GM23338 (cell line): ENCODE measurements at regions not wholly inside any gene's neighbourhood (a gene's known extent, or its start where the extent isn't known, plus 50 kb on each side); places are given as distances from the start of the nearest gene placed in this dataset.

ENCODE experiments used
- ATAC-seq: fragments of 200-7000 bp; cut with Tn5 transposase; 3 replicates; pipeline ENCODE4 v1.9.1; 2020
- DNase-seq: peaks from one replicate; pipeline ENCODE4 v3.0.0-alpha.2; 2015; ENCODE audit warnings: low spot score
- H2AFZ ChIP-seq: fragments of 200-600 bp; sonication (generic); 2 replicates; pipeline ENCODE4 v1.8.0; 2016; ENCODE audit warnings: antibody characterized with exemption, mild to moderate bottlenecking, moderate library complexity
- H3F3A ChIP-seq: fragments of 200-600 bp; sonication (generic); replicated peaks from 2 replicates; pipeline ENCODE4 v1.8.0; 2017; ENCODE audit warnings: antibody characterized with exemption, mixed run types, low read depth
- H3K27ac ChIP-seq: fragments of 200-600 bp; sonication (generic); 2 replicates; pipeline ENCODE4 v1.6.1; 2016; ENCODE audit warnings: low read depth
- H3K27me3 ChIP-seq: fragments of 200-600 bp; sonication (generic); 2 replicates; pipeline ENCODE4 v1.8.0; 2016; ENCODE audit warnings: mild to moderate bottlenecking, mixed run types, moderate library complexity; ENCODE audit not compliant: insufficient read depth
- H3K36me3 ChIP-seq: fragments of 200-600 bp; sonication (generic); 2 replicates; pipeline ENCODE4 v1.8.0; 2016; ENCODE audit warnings: mild to moderate bottlenecking; ENCODE audit not compliant: insufficient read depth
- H3K4me1 ChIP-seq: fragments of 200-600 bp; sonication (generic); 2 replicates; pipeline ENCODE4 v1.8.0; 2016; ENCODE audit warnings: mild to moderate bottlenecking, moderate library complexity; ENCODE audit not compliant: insufficient read depth
- H3K4me2 ChIP-seq: fragments of 200-600 bp; sonication (generic); 2 replicates; pipeline ENCODE4 v1.7.1; 2017; ENCODE audit warnings: mixed run types
- H3K4me3 ChIP-seq: fragments of 200-600 bp; sonication (generic); 2 replicates; pipeline ENCODE4 v1.6.1; 2016; ENCODE audit warnings: mixed run types
- H3K79me2 ChIP-seq: fragments of 200-600 bp; sonication (generic); replicated peaks from 2 replicates; pipeline ENCODE4 v1.8.0; 2017; ENCODE audit warnings: mild to moderate bottlenecking; ENCODE audit not compliant: insufficient read depth
- H3K9me2 ChIP-seq: fragments of 200-600 bp; sonication (generic); 2 replicates; pipeline ENCODE4 v1.8.0; 2017; ENCODE audit not compliant: insufficient read depth
- H4K20me1 ChIP-seq: fragments of 200-600 bp; sonication (generic); replicated peaks from 2 replicates; pipeline ENCODE4 v1.8.0; 2017; ENCODE audit warnings: mild to moderate bottlenecking; ENCODE audit not compliant: insufficient read depth
- H3K27ac Mint-ChIP-seq: 2 replicates; pipeline ENCODE4 v1.8.0; 2020; ENCODE audit warnings: inconsistent platforms, mild to moderate bottlenecking, moderate library complexity, mixed read lengths
- H3K27me3 Mint-ChIP-seq: 3 replicates; pipeline ENCODE4 v1.8.0; 2022; ENCODE audit warnings: low read depth, mild to moderate bottlenecking, moderate library complexity, mixed read lengths, inconsistent platforms; ENCODE audit not compliant: insufficient read depth, poor library complexity
- H3K36me3 Mint-ChIP-seq: 3 replicates; pipeline ENCODE4 v1.8.0; 2021; ENCODE audit warnings: low read depth, mild to moderate bottlenecking, inconsistent platforms, moderate library complexity, mixed read lengths
- H3K4me1 Mint-ChIP-seq: 3 replicates; pipeline ENCODE4 v1.8.0; 2020; ENCODE audit warnings: mild to moderate bottlenecking, inconsistent platforms, mixed read lengths
- H3K4me3 Mint-ChIP-seq: 3 replicates; pipeline ENCODE4 v1.8.0; 2021; ENCODE audit warnings: moderate library complexity, mild to moderate bottlenecking, inconsistent platforms, mixed read lengths
- H3K9me3 Mint-ChIP-seq: 3 replicates; pipeline ENCODE4 v1.8.0; 2020; ENCODE audit warnings: moderate library complexity, mild to moderate bottlenecking, inconsistent platforms, mixed read lengths
- CREB1 ChIP-seq: fragments of 250-450 bp; sonication (Bioruptor Pico); IDR thresholded peaks from 2 replicates; pipeline ENCODE4 v1.5.0; 2020; ENCODE audit warnings: low read depth, mild to moderate bottlenecking, moderate library complexity
- EZH2phosphoT487 ChIP-seq: fragments of 200-600 bp; sonication (generic); IDR thresholded peaks from one replicate; pipeline ENCODE4 v1.8.1; 2018; ENCODE audit warnings: antibody characterized with exemption; ENCODE audit not compliant: unreplicated experiment
- JUNB ChIP-seq: IDR thresholded peaks from one replicate; pipeline ENCODE4 v1.6.1; 2016; ENCODE audit warnings: antibody characterized with exemption; ENCODE audit not compliant: unreplicated experiment
- NANOG ChIP-seq: IDR thresholded peaks from 2 replicates; pipeline ENCODE4 v1.6.1; 2016; ENCODE audit warnings: antibody characterized with exemption, borderline replicate concordance
- POLR2AphosphoS5 ChIP-seq: IDR thresholded peaks from 2 replicates; pipeline ENCODE4 v1.6.1; 2016; ENCODE audit warnings: antibody characterized with exemption, low read depth
- STAT1 ChIP-seq: IDR thresholded peaks from one replicate; pipeline ENCODE4 v1.6.1; 2016; ENCODE audit warnings: antibody characterized with exemption; ENCODE audit not compliant: unreplicated experiment
- ZNF114 ChIP-seq: fragments of 250-450 bp; sonication (Bioruptor Pico); IDR thresholded peaks from 2 replicates; pipeline ENCODE4 v1.5.0; 2020; ENCODE audit warnings: mild to moderate bottlenecking, moderate library complexity
- ZNF331 ChIP-seq: fragments of 250-450 bp; sonication (Bioruptor Pico); IDR thresholded peaks from 2 replicates; pipeline ENCODE4 v1.5.0; 2020; ENCODE audit warnings: low read depth, mild to moderate bottlenecking, moderate library complexity
- ZNF462 ChIP-seq: fragments of 250-450 bp; sonication (Bioruptor Pico); IDR thresholded peaks from 2 replicates; pipeline ENCODE4 v1.5.0; 2020; ENCODE audit warnings: mild to moderate bottlenecking, moderate library complexity
- TF ChIP-seq, protein P1 (sequence below): IDR thresholded peaks from 2 replicates; pipeline ENCODE4 v1.6.1; 2016; ENCODE audit warnings: antibody characterized with exemption

- H3K27ac ChIP-seq, result no peak overlapping the region
- H3K4me3 ChIP-seq, result no peak overlapping the region
- Mint-ChIP-seq H3K9me3 (no peaks in the 10 kb centered on the region), H3K27me3 (no peaks in the 10 kb centered on the region), H3K36me3 (no peaks in the 10 kb centered on the region), H3K27ac (no peak overlapping the region), H3K4me1 (peaks cover 8% of the 10 kb centered on the region; the same call in 2 of the 3 replicates), H3K4me3 (no peak overlapping the region)
- no peaks in the 10 kb centered on the region for H3K36me3 ChIP-seq
- no peak overlapping the region for H2AFZ ChIP-seq
- H3K79me2 ChIP-seq, result no peaks in the 10 kb centered on the region
- H3K4me1 ChIP-seq, result peaks cover 13% of the 10 kb centered on the region
- DNase-seq (no peak), ATAC-seq (no peak)
- TF ChIP-seq CREB1, result no peak
- no peaks in the 10 kb centered on the region for H3F3A ChIP-seq
- H4K20me1 ChIP-seq, result no peaks in the 10 kb centered on the region
- no peak overlapping the region for H3K4me2 ChIP-seq
- no peaks in the 10 kb centered on the region for H3K9me2 ChIP-seq
- H3K27me3 ChIP-seq, result no peaks in the 10 kb centered on the region
Measured at GRCh38 chr12:88662093-88662492, 81.8 kb upstream of the KITLG start.

- Mint-ChIP-seq H3K9me3 (no peaks in the 10 kb centered on the region; the same call in 2 of the 3 replicates), H3K4me3 (no peak overlapping the region), H3K27me3 (no peaks in the 10 kb centered on the region), H3K4me1 (no peaks in the 10 kb centered on the region; the same call in 2 of the 3 replicates), H3K36me3 (no peaks in the 10 kb centered on the region), H3K27ac (no peak overlapping the region)
- H3F3A ChIP-seq, result no peaks in the 10 kb centered on the region
- no peaks in the 10 kb centered on the region for H4K20me1 ChIP-seq
- H3K27ac ChIP-seq, result no peak overlapping the region
- no peaks in the 10 kb centered on the region for H3K79me2 ChIP-seq
- TF ChIP-seq ZNF331 (no peak), POLR2AphosphoS5 (no peak)
- DNase-seq, result no peak
- H2AFZ ChIP-seq, result no peak overlapping the region
- H3K9me2 ChIP-seq, result no peaks in the 10 kb centered on the region
- no peak overlapping the region for H3K4me2 ChIP-seq
- H3K4me1 ChIP-seq, result peaks cover 2% of the 10 kb centered on the region
- ATAC-seq, result no peak
- H3K36me3 ChIP-seq, result no peaks in the 10 kb centered on the region
- H3K27me3 ChIP-seq, result no peaks in the 10 kb centered on the region
- no peak overlapping the region for H3K4me3 ChIP-seq
Measured at GRCh38 chr12:88658009-88658408, 77.7 kb upstream of the KITLG start.

GRCh38 chr12:88650715-88651114, 70.4 kb upstream of the KITLG start:
- H2AFZ ChIP-seq, result peak overlapping the region; percentile 29; the same call in 1 of the 2 replicates
- TF ChIP-seq, protein P1, sequence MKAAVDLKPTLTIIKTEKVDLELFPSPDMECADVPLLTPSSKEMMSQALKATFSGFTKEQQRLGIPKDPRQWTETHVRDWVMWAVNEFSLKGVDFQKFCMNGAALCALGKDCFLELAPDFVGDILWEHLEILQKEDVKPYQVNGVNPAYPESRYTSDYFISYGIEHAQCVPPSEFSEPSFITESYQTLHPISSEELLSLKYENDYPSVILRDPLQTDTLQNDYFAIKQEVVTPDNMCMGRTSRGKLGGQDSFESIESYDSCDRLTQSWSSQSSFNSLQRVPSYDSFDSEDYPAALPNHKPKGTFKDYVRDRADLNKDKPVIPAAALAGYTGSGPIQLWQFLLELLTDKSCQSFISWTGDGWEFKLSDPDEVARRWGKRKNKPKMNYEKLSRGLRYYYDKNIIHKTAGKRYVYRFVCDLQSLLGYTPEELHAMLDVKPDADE, result no peak
- no peak for TF ChIP-seq STAT1
- TF ChIP-seq POLR2AphosphoS5, result no peak
- no peak for TF ChIP-seq ZNF114
- no peak for TF ChIP-seq NANOG
- no peak for TF ChIP-seq EZH2phosphoT487
- TF ChIP-seq JUNB, result no peak
- no peak for TF ChIP-seq ZNF462 (CRISPR knock-in tag)

More at GRCh38 chr12:88650715-88651114, 70.4 kb upstream of the KITLG start:
- H4K20me1 ChIP-seq, result no peaks in the 10 kb centered on the region
- H3K4me2 ChIP-seq, result no peak overlapping the region
- no peaks in the 10 kb centered on the region for H3K36me3 Mint-ChIP-seq
- no peak overlapping the region for H3K4me3 ChIP-seq
- no peaks in the 10 kb centered on the region for H3K9me2 ChIP-seq
- H3K79me2 ChIP-seq, result no peaks in the 10 kb centered on the region
- H3K4me1 Mint-ChIP-seq, result no peaks in the 10 kb centered on the region
- H3K4me3 Mint-ChIP-seq, result no peak overlapping the region
- H3K27me3 ChIP-seq, result no peaks in the 10 kb centered on the region
- H3F3A ChIP-seq, result no peaks in the 10 kb centered on the region
- DNase-seq, result no peak
- ATAC-seq, result no peak
- no peak overlapping the region for H3K27ac Mint-ChIP-seq
- no peaks in the 10 kb centered on the region; the same call in 2 of the 3 replicates for H3K9me3 Mint-ChIP-seq
- no peaks in the 10 kb centered on the region for H3K4me1 ChIP-seq
- H3K27ac ChIP-seq, result no peak overlapping the region
- no peaks in the 10 kb centered on the region for H3K36me3 ChIP-seq
- H3K27me3 Mint-ChIP-seq, result no peaks in the 10 kb centered on the region
